ENCODE measurements at regions not wholly inside any gene's neighbourhood (a gene's known extent, or its start where the extent isn't known, plus 50 kb on each side); places are given as distances from the start of the nearest gene placed in this dataset.

DNA sequence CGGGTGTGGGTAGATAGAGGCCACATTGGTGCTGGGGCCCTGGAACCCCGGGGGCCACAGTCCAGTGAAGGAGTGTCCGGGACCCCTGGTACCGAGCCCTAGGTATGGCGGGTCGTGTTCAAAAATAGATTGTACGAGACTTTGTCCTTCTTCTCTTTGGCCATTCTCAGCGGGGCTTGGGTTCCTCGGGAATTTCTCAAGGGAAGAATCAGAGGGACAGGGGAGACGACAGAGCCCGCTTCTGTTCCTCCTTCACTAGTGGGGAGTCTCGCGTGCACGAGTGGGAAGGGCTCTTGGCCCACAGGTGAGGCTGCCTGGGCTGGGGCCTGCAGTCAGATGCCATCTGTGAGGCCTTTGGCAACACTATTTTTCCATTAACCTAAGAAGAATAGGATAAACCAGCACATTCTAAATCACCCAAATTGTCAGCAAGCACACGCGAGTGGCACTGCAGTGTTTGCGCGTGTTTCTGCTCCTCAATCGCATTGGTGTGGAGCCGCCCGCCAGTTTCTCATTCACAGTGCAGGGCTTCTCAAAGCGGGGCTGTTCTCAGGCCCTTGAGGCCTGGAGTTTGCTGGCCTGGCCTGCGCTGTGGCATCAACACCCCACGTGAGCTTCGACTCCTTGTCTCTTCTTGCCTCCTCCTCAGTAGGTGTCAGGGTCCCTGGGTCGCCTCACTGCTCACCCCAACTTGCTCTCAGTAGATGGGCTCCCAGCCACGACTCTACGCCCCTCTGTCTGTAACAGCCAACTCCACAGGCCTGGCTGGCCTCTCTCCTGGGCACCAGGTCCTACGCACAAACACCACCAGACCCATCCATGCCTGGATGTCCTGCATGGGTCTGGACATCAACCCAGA is 187.6 kb upstream of the SHH start:
- Histone ChIP-seq H3K4me3 (ENCODE audit: low read depth, low read length) (no peak overlapping the region), H3K4me1 (ENCODE audit: control insufficient read depth, insufficient read depth, low read length, poor library complexity, severe bottlenecking) (peaks cover 12% of the 10 kb centered on the region), H3K27me3 (ENCODE audit: control insufficient read depth, insufficient read depth, low read length) (no peaks in the 10 kb centered on the region), H3K9me3 (ENCODE audit: control insufficient read depth in 2 of 2, low read length in 2 of 2) (no peaks in the 10 kb centered on the region), H3K27ac (ENCODE audit: insufficient read depth, low read length, poor library complexity, severe bottlenecking) (no peak overlapping the region), H3K36me3 (ENCODE audit: control insufficient read depth, insufficient read depth, low read length) (no peaks in the 10 kb centered on the region)
- Mint-ChIP-seq H3K9me3 (no peaks in the 10 kb centered on the region), H3K4me1 (peaks cover 0 to 20% (median 3%) of the 10 kb centered on the region in 4 donors), H3K27ac (no peak overlapping the region), H3K27me3 (peaks cover 18% of the 10 kb centered on the region), H3K4me3 (peak overlapping the region in 1 of 4 donors; percentile 43), H3K36me3 (no peaks in the 10 kb centered on the region)
- DNase-seq, result no peak
- no peak for ATAC-seq (ENCODE audit: low read depth in 2 of 2)

DNA sequence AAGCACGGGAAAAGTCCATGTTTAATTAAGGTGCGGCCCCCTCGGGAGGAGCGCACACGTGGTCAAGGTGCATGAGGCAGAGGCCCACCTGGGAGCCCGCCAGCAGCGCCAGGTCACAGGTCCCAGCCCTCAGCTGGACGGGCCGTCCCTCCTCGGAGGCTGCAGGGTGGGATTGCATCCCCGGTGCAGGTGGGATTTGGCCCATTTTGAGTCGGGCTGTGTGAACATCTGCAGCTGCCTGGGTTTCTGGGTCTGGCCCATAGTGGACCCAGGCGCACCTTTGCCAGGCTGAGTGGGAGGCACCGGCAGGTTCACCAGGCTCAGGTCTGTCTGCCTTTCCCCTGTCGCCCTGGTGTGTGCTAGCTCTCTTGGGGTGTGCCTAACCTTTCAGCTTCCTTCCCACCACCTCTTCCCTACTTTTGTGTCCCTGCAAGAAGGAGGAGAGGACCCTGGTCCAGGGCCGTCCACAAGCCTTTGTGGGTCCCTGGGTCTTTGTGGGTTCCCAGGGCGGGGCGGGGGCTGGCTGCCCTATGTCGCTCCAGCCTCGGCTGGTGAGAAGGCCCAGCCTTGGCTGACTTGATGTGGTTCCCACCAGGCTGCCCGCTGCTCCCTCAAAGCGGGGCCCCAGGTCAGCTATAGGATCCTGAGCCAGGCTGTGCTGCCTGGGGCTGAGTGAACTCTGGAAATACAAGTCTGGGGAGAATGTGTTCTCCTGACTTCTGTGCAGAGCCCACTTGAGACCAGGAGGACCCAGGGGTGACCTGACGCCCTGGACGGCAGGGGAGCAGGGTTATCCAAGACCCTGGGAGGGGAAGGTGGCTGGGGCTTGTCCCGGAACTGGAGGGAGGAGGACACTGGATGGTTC is 186.7 kb upstream of the SHH start:
- H3K9me3 ChIP-seq (ENCODE audit: control insufficient read depth in 2 of 2, low read length in 2 of 2), result no peaks in the 10 kb centered on the region

DNA sequence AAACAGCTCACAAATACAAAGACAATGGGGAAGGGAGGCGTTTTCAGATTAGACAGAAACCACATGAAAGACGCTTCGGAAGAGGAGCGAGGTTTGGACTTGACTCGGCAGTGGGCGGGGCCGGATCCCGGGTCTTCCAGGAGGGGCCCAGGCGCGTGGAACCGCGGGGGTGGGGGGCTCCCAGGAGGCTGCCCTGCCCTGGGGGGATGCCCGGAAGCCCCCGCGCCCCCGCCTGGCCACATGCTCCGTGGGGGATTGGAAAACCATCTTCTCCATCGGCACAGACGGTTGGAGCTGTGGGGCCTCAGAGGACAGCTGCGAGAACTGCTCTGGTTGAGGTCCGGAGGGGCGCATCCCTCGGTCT is 186.0 kb upstream of the SHH start:
- no peaks in the 10 kb centered on the region for H3K9me3 ChIP-seq (ENCODE audit: control insufficient read depth in 2 of 2, low read length in 2 of 2)
- Mint-ChIP-seq H3K27me3 (peaks cover 18% of the 10 kb centered on the region), H3K36me3 (no peaks in the 10 kb centered on the region), H3K4me1 (peaks cover 0 to 22% (median 3%) of the 10 kb centered on the region in 4 donors), H3K27ac (no peak overlapping the region), H3K4me3 (no peak overlapping the region), H3K9me3 (no peaks in the 10 kb centered on the region)
- H3K36me3 ChIP-seq (ENCODE audit: control insufficient read depth, insufficient read depth, low read length), result no peaks in the 10 kb centered on the region
- no peak overlapping the region for H3K27ac ChIP-seq (ENCODE audit: insufficient read depth, low read length, poor library complexity, severe bottlenecking)
- ATAC-seq (ENCODE audit: low read depth in 2 of 2) (no peak), DNase-seq (peak in 1 of 3 donors; percentile 33)
- H3K4me3 ChIP-seq (ENCODE audit: low read depth, low read length), result no peak overlapping the region
- H3K27me3 ChIP-seq (ENCODE audit: control insufficient read depth, insufficient read depth, low read length), result no peaks in the 10 kb centered on the region
- H3K4me1 ChIP-seq (ENCODE audit: control insufficient read depth, insufficient read depth, low read length, poor library complexity, severe bottlenecking), result peaks cover 12% of the 10 kb centered on the region

More for the DNA sequence above, 186.7 kb upstream of the SHH start:
- H3K36me3 ChIP-seq (ENCODE audit: control insufficient read depth, insufficient read depth, low read length), result no peaks in the 10 kb centered on the region
- Mint-ChIP-seq H3K27ac (no peak overlapping the region), H3K4me3 (no peak overlapping the region), H3K4me1 (peaks cover 0 to 22% (median 3%) of the 10 kb centered on the region in 4 donors), H3K9me3 (no peaks in the 10 kb centered on the region), H3K27me3 (peaks cover 18% of the 10 kb centered on the region), H3K36me3 (no peaks in the 10 kb centered on the region)
- H3K4me3 ChIP-seq (ENCODE audit: low read depth, low read length), result no peak overlapping the region
- no peaks in the 10 kb centered on the region for H3K27me3 ChIP-seq (ENCODE audit: control insufficient read depth, insufficient read depth, low read length)
- no peak for DNase-seq
- peaks cover 12% of the 10 kb centered on the region for H3K4me1 ChIP-seq (ENCODE audit: control insufficient read depth, insufficient read depth, low read length, poor library complexity, severe bottlenecking)
- ATAC-seq (ENCODE audit: low read depth in 2 of 2), result no peak
- no peak overlapping the region for H3K27ac ChIP-seq (ENCODE audit: insufficient read depth, low read length, poor library complexity, severe bottlenecking)

DNA sequence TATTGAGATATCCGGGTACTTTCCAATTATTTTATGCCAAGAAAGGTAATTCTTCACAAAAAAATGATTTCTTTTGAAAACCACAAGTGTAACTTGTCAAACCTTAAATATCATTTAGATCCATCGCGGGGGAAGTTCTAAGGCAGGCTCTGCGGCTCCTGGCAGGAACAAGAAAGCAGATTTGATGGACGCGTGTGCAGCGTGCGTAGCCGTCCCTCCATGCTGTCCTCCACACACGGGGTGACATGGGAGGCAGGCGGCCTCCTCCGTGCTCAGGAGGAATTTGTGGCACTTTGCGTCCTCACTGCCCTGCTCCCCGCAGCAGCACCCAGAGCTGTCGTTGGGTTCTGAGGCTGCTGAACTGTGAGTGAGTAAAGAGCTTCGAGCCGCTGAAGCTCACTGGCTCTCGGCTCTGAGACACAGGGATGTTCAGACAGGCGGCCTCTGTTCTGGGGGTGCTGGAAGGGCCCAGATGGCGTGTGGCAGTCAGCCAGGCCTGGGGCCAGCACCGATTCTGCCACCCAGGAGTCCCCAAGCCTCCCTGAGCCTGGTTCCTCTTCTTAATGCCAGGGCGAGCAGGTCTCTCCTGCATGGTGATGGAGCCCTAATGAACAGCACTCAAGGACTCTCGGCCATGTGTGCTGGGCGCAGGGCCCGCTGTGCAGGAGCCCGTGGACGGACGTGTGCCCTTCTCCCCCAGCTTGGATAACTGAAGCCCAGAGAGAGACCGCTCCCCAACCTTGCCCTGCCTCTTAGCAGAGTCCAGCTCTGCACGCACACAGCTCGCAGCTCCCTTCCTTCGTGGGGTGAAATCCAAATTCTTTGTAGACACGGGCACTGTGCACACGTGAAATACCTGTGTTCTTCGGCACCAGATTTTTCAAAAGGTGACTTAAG is 185.4 kb upstream of the SHH start:
- H3K9me3 Mint-ChIP-seq, result no peaks in the 10 kb centered on the region
- H3K4me3 Mint-ChIP-seq, result no peak overlapping the region
- no peak overlapping the region for H3K27ac Mint-ChIP-seq
- peaks cover 18% of the 10 kb centered on the region for H3K27me3 Mint-ChIP-seq
- no peak overlapping the region for H3K4me3 ChIP-seq (ENCODE audit: low read depth, low read length)
- ATAC-seq (ENCODE audit: low read depth in 2 of 2) (no peak), DNase-seq (no peak)
- no peaks in the 10 kb centered on the region for H3K27me3 ChIP-seq (ENCODE audit: control insufficient read depth, insufficient read depth, low read length)
- no peaks in the 10 kb centered on the region for H3K36me3 ChIP-seq (ENCODE audit: control insufficient read depth, insufficient read depth, low read length)
- H3K27ac ChIP-seq (ENCODE audit: insufficient read depth, low read length, poor library complexity, severe bottlenecking), result no peak overlapping the region
- H3K4me1 ChIP-seq (ENCODE audit: control insufficient read depth, insufficient read depth, low read length, poor library complexity, severe bottlenecking), result peaks cover 12% of the 10 kb centered on the region
- H3K36me3 Mint-ChIP-seq, result no peaks in the 10 kb centered on the region
- H3K4me1 Mint-ChIP-seq, result peaks cover 0 to 22% (median 3%) of the 10 kb centered on the region in 4 donors
- H3K9me3 ChIP-seq (ENCODE audit: control insufficient read depth in 2 of 2, low read length in 2 of 2), result no peaks in the 10 kb centered on the region

DNA sequence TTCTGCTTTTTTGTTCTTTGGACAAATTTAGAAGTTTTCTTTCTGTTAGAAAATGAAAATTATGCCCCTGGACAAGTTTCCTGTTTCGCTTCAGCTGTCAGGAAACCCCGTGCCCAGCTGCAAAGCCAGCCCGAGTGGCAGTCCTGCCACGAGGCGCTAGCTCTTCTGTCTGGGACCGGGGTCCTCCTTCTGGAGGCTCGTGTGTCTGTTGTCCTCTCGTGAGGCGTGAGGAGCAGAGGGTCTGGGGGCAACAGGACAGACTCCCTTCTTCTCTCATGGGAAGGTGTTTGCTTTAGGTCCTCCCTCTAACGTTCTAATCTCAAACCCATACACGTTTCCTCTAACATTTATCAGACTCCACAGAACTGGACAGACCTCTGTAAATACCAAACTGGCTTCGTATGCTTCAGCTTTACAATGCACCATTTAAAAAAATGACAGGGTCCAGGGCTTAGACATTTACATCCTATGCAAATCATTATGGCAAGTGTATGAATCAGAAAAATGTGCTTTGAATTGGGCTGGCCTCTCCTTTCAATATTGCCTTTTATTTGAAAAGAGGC is 184.5 kb upstream of the SHH start:
- Histone ChIP-seq H3K4me1 (ENCODE audit: control insufficient read depth, insufficient read depth, low read length, poor library complexity, severe bottlenecking) (peaks cover 12% of the 10 kb centered on the region), H3K27ac (ENCODE audit: insufficient read depth, low read length, poor library complexity, severe bottlenecking) (no peak overlapping the region), H3K27me3 (ENCODE audit: control insufficient read depth, insufficient read depth, low read length) (no peaks in the 10 kb centered on the region), H3K4me3 (ENCODE audit: low read depth, low read length) (no peak overlapping the region), H3K9me3 (ENCODE audit: control insufficient read depth in 2 of 2, low read length in 2 of 2) (no peaks in the 10 kb centered on the region), H3K36me3 (ENCODE audit: control insufficient read depth, insufficient read depth, low read length) (no peaks in the 10 kb centered on the region)
- ATAC-seq (ENCODE audit: low read depth in 2 of 2), result no peak
- Mint-ChIP-seq H3K27ac (no peak overlapping the region), H3K4me1 (peaks cover 0 to 22% (median 3%) of the 10 kb centered on the region in 4 donors), H3K9me3 (no peaks in the 10 kb centered on the region), H3K4me3 (no peak overlapping the region), H3K27me3 (peaks cover 18% of the 10 kb centered on the region), H3K36me3 (no peaks in the 10 kb centered on the region)
- DNase-seq, result no peak

DNA sequence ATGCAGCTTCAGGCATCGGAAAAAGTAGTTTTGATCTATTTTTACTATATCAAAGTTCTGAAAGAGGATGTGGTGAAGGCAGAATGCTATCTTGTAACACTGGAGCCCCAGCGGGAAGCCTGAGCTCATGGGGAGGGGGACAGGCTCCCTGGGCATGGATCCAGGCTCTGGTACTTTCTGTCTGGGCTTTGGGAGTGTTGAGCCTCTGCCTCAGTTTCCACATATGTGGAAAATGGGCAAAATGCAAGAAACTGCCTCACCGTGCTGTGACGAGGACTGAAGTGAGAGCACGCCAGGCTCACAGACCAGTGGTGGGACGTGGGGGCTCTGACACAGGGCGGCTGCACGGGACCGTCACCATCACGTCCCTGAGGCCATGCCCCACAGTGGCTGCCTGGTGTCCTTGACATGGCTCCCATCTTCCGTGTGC is 182.9 kb upstream of the SHH start:
- H3K27me3 Mint-ChIP-seq, result peaks cover 12% of the 10 kb centered on the region

DNA sequence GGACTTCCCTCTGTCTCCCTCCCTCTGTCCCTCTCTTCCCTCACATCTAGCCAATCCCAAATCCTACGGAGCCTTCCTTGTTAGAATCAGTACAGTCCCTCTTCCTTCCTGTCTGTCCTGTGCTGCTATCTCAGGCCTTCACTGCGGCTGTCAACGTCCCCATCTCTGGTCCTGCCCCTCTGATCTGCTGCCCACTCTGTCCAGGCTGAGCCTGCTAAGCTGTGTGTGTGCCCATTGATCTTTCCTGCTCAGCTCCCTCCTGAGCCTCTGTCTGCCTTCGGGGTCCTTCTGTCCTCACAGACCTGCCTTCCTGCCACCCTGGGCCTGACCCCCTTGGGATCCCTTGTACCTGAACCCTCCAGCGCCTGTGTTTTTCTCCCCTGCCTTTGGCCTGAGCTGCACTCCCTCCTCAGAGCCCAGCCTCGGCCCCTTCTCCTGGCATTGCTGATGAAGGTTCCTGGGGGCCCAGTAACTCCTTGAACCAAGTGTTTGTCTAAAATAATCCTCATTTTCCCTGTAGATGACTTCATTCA is 182.1 kb upstream of the SHH start:
- H3K27me3 ChIP-seq (ENCODE audit: control insufficient read depth, insufficient read depth, low read length), result no peaks in the 10 kb centered on the region
- Mint-ChIP-seq H3K9me3 (peaks cover 0 to 4% (median 0%) of the 10 kb centered on the region in 7 donors), H3K36me3 (no peaks in the 10 kb centered on the region), H3K4me1 (peaks cover 0 to 22% (median 3%) of the 10 kb centered on the region in 4 donors), H3K27me3 (peaks cover 11% of the 10 kb centered on the region), H3K27ac (no peak overlapping the region), H3K4me3 (no peak overlapping the region)
- no peak overlapping the region for H3K27ac ChIP-seq (ENCODE audit: insufficient read depth, low read length, poor library complexity, severe bottlenecking)
- no peaks in the 10 kb centered on the region for H3K9me3 ChIP-seq (ENCODE audit: control insufficient read depth in 2 of 2, low read length in 2 of 2)
- no peaks in the 10 kb centered on the region for H3K36me3 ChIP-seq (ENCODE audit: control insufficient read depth, insufficient read depth, low read length)
- peaks cover 12% of the 10 kb centered on the region for H3K4me1 ChIP-seq (ENCODE audit: control insufficient read depth, insufficient read depth, low read length, poor library complexity, severe bottlenecking)
- no peak for DNase-seq
- H3K4me3 ChIP-seq (ENCODE audit: low read depth, low read length), result no peak overlapping the region
- no peak for ATAC-seq (ENCODE audit: low read depth in 2 of 2)

More for the DNA sequence above, 182.9 kb upstream of the SHH start:
- Histone ChIP-seq H3K9me3 (ENCODE audit: control insufficient read depth in 2 of 2, low read length in 2 of 2) (no peaks in the 10 kb centered on the region), H3K27ac (ENCODE audit: insufficient read depth, low read length, poor library complexity, severe bottlenecking) (no peak overlapping the region), H3K4me1 (ENCODE audit: control insufficient read depth, insufficient read depth, low read length, poor library complexity, severe bottlenecking) (peaks cover 12% of the 10 kb centered on the region), H3K27me3 (ENCODE audit: control insufficient read depth, insufficient read depth, low read length) (no peaks in the 10 kb centered on the region), H3K4me3 (ENCODE audit: low read depth, low read length) (no peak overlapping the region), H3K36me3 (ENCODE audit: control insufficient read depth, insufficient read depth, low read length) (no peaks in the 10 kb centered on the region)
- Mint-ChIP-seq H3K4me3 (no peak overlapping the region), H3K36me3 (no peaks in the 10 kb centered on the region), H3K27ac (no peak overlapping the region), H3K9me3 (no peaks in the 10 kb centered on the region), H3K4me1 (peaks cover 0 to 22% (median 3%) of the 10 kb centered on the region in 4 donors)
- DNase-seq (no peak), ATAC-seq (ENCODE audit: low read depth in 2 of 2) (no peak)
